GM21360 (cell line): ENCODE measurements at regions not wholly inside any gene's neighbourhood (a gene's known extent, or its start where the extent isn't known, plus 50 kb on each side); places are given as distances from the start of the nearest gene placed in this dataset.

Experiments used
- ATAC-seq: cut with Tn5 transposase; IDR thresholded peaks from one replicate; pipeline ENCODE4 v1.9.1; 2021; ENCODE audit warnings: mild to moderate bottlenecking, moderate library complexity; ENCODE audit not compliant: unreplicated experiment

DNA sequence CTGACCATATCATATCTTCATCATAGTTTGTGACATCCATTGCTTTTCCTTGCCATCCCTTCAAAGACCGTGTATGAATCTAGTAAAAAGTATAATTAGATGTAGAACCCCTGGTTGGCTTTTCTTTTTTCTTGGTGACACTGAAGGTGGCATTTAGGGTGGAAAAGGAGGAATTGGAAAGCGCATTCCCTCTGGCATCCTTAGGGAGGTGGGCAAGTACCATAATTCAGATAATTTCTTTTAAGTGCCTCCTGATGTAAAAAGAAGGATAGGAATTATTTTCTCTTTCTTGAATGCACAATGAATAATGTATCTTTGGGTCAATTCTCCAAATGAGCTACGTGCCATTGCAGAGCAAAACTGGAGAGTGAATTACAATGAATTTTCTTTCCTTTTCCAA lies 73.2 kb upstream of the SMARCA2 start:
- no peak for ATAC-seq

DNA sequence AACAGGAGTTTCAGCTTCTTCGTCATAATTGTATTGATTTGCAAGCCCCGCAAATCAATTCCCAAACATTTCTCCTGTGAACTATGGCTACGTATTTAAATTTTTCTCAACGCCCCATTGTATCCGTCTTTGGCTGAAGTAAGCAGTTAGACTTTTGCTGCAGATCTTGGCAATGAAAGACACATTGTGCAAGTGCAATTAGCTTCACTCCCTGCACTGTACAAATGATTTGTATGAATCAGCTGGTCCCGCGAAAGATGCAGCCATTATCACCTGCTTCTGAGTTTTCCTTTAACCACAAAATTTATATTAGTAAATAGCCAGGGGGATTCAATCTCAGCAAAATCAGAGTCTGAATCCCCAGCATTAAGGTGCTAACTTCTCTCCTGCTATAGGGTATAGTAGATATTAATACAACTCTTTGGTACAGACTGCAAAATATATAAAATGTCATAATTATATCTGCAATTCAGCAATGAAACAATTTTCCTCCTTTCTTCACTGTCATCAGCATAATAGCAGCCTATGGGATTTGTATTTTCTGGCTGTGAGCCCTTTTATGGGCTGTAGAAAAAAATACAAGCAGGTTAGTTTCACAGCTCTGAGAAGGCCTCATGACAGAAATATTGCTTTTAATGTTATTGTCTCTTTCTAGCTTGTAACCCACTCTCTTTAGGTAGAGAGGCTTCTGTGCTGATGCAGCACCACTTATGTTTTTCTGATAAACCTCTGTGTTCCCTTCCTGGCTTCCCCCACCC lies 68.4 kb upstream of the SMARCA2 start:
- no peak for ATAC-seq

GRCh38 chr9:1947438-1947837 lies 67.7 kb upstream of the SMARCA2 start:
- no peak for ATAC-seq

DNA sequence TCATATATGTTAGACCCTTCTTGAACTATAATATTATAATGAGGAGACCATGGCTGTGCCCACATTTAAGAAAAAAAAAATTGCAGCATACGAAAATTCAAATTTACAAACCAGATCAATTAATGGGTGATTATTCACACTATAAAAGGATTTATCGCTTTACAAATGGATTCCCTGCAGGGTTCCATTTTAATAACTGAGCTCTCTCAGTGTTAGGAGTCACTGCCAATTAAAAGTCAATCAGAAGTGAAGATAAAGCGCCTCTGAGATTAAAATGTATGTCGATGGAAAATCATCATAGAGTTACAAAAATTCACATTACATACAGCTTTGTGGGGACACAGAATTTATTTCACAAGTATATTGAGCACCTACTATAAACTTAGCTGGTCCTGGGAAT lies 66.6 kb upstream of the SMARCA2 start:
- no peak for ATAC-seq

GRCh38 chr9:1951446-1951845 lies 63.7 kb upstream of the SMARCA2 start:
- ATAC-seq = no peak

- no peak for ATAC-seq
These were observed 63.1 kb upstream of the SMARCA2 start for GRCh38 chr9:1952001-1952400.

- no peak for ATAC-seq
These were observed 60.9 kb upstream of the SMARCA2 start for GRCh38 chr9:1954238-1954637.

GRCh38 chr9:1956958-1957357 lies 58.2 kb upstream of the SMARCA2 start:
- no peak for ATAC-seq

- ATAC-seq = no peak
These were observed 57.3 kb upstream of the SMARCA2 start for GRCh38 chr9:1957856-1958255.

- no peak for ATAC-seq
These were observed 55.8 kb upstream of the SMARCA2 start for GRCh38 chr9:1959371-1959770.

DNA sequence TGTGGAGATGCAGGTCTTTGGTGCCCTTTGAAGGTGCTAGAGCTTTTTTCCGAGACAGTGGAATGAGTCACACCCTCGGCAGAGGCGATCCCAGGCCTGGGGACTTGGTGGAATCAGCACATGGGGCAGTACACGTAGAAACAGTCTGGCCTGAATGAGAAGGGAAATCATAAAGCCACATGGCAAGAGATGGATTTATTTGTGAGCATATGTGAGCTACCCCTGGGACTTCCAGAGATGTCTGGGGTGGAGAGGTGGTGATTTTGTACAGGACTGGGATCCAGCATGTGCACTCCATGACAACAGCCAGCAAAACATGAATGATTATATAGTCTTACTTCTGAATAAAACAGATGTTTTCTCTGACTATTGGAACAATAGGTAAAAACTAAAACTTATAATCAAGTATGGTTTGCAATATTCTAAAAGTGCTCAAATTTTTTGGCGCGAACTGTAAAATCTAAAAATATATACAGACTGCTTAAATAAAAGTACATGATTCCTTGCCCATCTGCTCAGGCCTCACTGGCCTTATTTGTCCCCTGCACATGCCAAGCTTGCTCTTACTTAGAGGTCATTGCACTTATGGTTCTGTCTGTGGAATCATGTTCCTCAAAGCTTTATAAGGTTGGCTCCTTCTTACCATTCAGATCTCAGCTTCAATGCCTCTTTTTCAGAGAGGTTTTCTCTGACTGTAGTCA lies 54.7 kb upstream of the SMARCA2 start:
- no peak for ATAC-seq

DNA sequence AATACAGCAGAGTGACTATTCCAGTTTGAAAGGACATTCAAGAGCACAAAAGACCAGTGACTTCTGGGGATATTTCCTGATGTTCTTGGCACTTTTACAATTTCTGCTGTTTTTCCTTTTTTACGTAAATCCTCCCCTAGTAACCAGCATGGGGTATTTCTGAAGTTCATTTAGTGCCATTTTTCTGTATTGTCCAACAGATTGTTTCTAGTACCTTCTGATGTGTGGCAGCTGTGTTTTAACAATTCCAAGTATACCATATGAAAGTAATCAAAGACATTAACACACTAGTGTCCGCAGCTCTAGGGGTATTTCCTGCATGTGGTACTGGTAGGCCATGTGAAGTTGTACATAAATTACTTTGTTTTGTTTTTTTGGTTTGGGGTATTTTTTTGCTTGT lies 53.0 kb upstream of the SMARCA2 start:
- ATAC-seq = no peak

GRCh38 chr9:1962588-1963106 lies 52.5 kb upstream of the SMARCA2 start:
- ATAC-seq = no peak

DNA sequence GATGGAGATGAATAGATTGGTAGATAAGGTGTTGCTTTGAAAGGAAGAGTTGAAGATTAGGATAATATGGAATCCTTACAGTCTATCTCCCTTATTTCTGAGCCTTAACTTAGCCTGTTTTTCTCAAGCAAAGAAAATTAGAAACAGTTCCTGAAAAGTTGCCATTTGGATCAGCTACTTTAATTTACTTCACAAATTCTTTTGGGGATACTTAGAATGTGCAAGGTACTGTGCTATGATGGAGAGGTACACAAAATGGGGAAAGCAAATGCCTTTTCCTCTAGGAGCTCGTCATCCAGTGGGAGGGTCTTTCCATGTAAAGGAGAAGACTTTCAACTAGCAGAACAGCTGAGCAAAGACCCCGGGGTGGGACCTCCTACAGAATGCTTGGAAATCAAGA lies 51.1 kb upstream of the SMARCA2 start:
- ATAC-seq = no peak
